H9 (cell line): ENCODE measurements at regions not wholly inside any gene's neighbourhood (a gene's known extent, or its start where the extent isn't known, plus 50 kb on each side); places are given as distances from the start of the nearest gene placed in this dataset.
A peak's percentile ranks its signal among the peaks of the same experiment; 100 is the strongest.

ENCODE experiments used
- DNase-seq: peaks from one replicate; pipeline ENCODE4 v3.0.0-alpha.2; 2017
- H2AFZ ChIP-seq: one replicate; pipeline ENCODE4 v1.6.1; 2013; ENCODE audit warnings: mild to moderate bottlenecking, low read length, control low read depth, moderate library complexity
- H2AK5ac ChIP-seq: 2 replicates; pipeline ENCODE4 v1.6.1; 2013; ENCODE audit warnings: low read length, control low read depth, mixed read lengths; ENCODE audit not compliant: insufficient read length
- H2BK120ac ChIP-seq: one replicate; pipeline ENCODE4 v1.6.1; 2013; ENCODE audit warnings: low read depth, mild to moderate bottlenecking, low read length, control low read depth, inconsistent platforms; ENCODE audit not compliant: poor library complexity, severe bottlenecking
- H2BK12ac ChIP-seq: 2 replicates; pipeline ENCODE4 v1.6.1; 2013; ENCODE audit warnings: low read length, control low read depth, mixed read lengths, low read depth; ENCODE audit not compliant: insufficient read length
- H2BK15ac ChIP-seq: 2 replicates; pipeline ENCODE4 v1.6.1; 2013; ENCODE audit warnings: low read depth, low read length, control low read depth
- H2BK20ac ChIP-seq: one replicate; pipeline ENCODE4 v1.6.1; 2013; ENCODE audit warnings: low read depth, mild to moderate bottlenecking, low read length, control low read depth, inconsistent platforms; ENCODE audit not compliant: poor library complexity, severe bottlenecking
- H2BK5ac ChIP-seq: 2 replicates; pipeline ENCODE4 v1.6.1; 2013; ENCODE audit warnings: low read length, control low read depth, mixed read lengths; ENCODE audit not compliant: insufficient read length
- H3K14ac ChIP-seq: 2 replicates; pipeline ENCODE4 v1.6.1; 2013; ENCODE audit warnings: low read length, control low read depth; ENCODE audit not compliant: insufficient read depth
- H3K18ac ChIP-seq: 2 replicates; pipeline ENCODE4 v1.6.1; 2013; ENCODE audit warnings: low read depth, mild to moderate bottlenecking, mixed read lengths, low read length, control low read depth; ENCODE audit not compliant: insufficient read length
- H3K23ac ChIP-seq: 2 replicates; pipeline ENCODE4 v1.6.1; 2013; ENCODE audit warnings: low read length, control low read depth, mixed read lengths, low read depth; ENCODE audit not compliant: insufficient read length
- H3K23me2 ChIP-seq: 2 replicates; pipeline ENCODE4 v1.6.1; 2013; ENCODE audit warnings: low read depth, mild to moderate bottlenecking, mixed read lengths, low read length, control low read depth; ENCODE audit not compliant: insufficient read length, poor library complexity, severe bottlenecking
- H3K27ac ChIP-seq: 2 replicates; pipeline ENCODE4 v1.5.1; 2013; ENCODE audit warnings: low read length, control low read depth, mixed read lengths, low read depth; ENCODE audit not compliant: insufficient read length
- H3K27me3 ChIP-seq: 2 replicates; pipeline ENCODE4 v1.6.1; 2013; ENCODE audit warnings: low read length, control low read depth, inconsistent platforms; ENCODE audit not compliant: insufficient read depth
- H3K4ac ChIP-seq: 2 replicates; pipeline ENCODE4 v1.6.1; 2013; ENCODE audit warnings: low read depth, mild to moderate bottlenecking, control low read depth, inconsistent platforms, low read length, moderate library complexity
- H3K4me1 ChIP-seq: 2 replicates; pipeline ENCODE4 v1.6.1; 2013; ENCODE audit warnings: low read length, control low read depth, inconsistent platforms; ENCODE audit not compliant: insufficient read depth
- H3K4me2 ChIP-seq: 2 replicates; pipeline ENCODE4 v1.6.1; 2013; ENCODE audit warnings: low read length, control low read depth, mixed read lengths; ENCODE audit not compliant: insufficient read length, insufficient read depth
- H3K56ac ChIP-seq: 2 replicates; pipeline ENCODE4 v1.6.1; 2013; ENCODE audit warnings: low read depth, mild to moderate bottlenecking, mixed read lengths, low read length, control low read depth; ENCODE audit not compliant: insufficient read length
- H3K79me1 ChIP-seq: 2 replicates; pipeline ENCODE4 v1.6.1; 2013; ENCODE audit warnings: low read depth, mild to moderate bottlenecking, moderate library complexity, low read length, control low read depth, inconsistent platforms; ENCODE audit not compliant: insufficient read depth, poor library complexity, severe bottlenecking
- H3K79me2 ChIP-seq: 2 replicates; pipeline ENCODE4 v1.6.1; 2013; ENCODE audit warnings: low read length, control low read depth, inconsistent platforms; ENCODE audit not compliant: insufficient read depth
- H3K9ac ChIP-seq: 2 replicates; pipeline ENCODE4 v1.6.1; 2013; ENCODE audit warnings: low read length, control low read depth, mixed read lengths; ENCODE audit not compliant: insufficient read length; ENCODE audit errors: extremely low read depth
- H3K9me3 ChIP-seq: one replicate; pipeline ENCODE4 v1.6.1; 2013; ENCODE audit warnings: low read depth, low read length, inconsistent platforms; ENCODE audit not compliant: control insufficient read depth
- H3T11ph ChIP-seq: one replicate; pipeline ENCODE4 v1.6.1; 2013; ENCODE audit warnings: mild to moderate bottlenecking, low read length, control low read depth, inconsistent platforms
- H4K20me1 ChIP-seq: one replicate; pipeline ENCODE4 v1.6.1; 2013; ENCODE audit not compliant: control insufficient read depth, insufficient read length, insufficient read depth
- H4K5ac ChIP-seq: 2 replicates; pipeline ENCODE4 v1.6.1; 2013; ENCODE audit warnings: low read depth, mild to moderate bottlenecking, mixed read lengths, low read length, control low read depth; ENCODE audit not compliant: insufficient read length
- H4K8ac ChIP-seq: replicated peaks from 2 replicates; pipeline ENCODE4 v1.6.1; 2013; ENCODE audit warnings: low read length, control low read depth, mixed read lengths, low read depth; ENCODE audit not compliant: insufficient read length
- H4K91ac ChIP-seq: 2 replicates; pipeline ENCODE4 v1.6.1; 2013; ENCODE audit warnings: low read depth, mild to moderate bottlenecking, moderate library complexity, mixed read lengths, low read length, control low read depth; ENCODE audit not compliant: insufficient read length
- H3K27ac Mint-ChIP-seq, 3 experiments: 2 replicates in 2 of 3; 3 replicates in 1 of 3; pipeline ENCODE4 v1.8.0; 2020 to 2021; ENCODE audit warnings: mixed read lengths in 3 of 3, mild to moderate bottlenecking in 1 of 3, moderate library complexity in 1 of 3
- H3K27me3 Mint-ChIP-seq: 2 replicates; pipeline ENCODE4 v1.8.0; 2021; ENCODE audit warnings: low read depth, mild to moderate bottlenecking, moderate library complexity, mixed read lengths
- H3K36me3 Mint-ChIP-seq, 3 experiments: 2 replicates in 2 of 3; 3 replicates in 1 of 3; pipeline ENCODE4 v1.8.0; 2020 to 2021; ENCODE audit warnings: low read depth in 3 of 3, mixed read lengths in 3 of 3; ENCODE audit not compliant: insufficient read depth in 1 of 3
- H3K4me1 Mint-ChIP-seq, 2 experiments: 2 replicates each; pipeline ENCODE4 v1.8.0; 2020; ENCODE audit warnings: mixed read lengths in 2 of 2
- H3K4me3 Mint-ChIP-seq, 2 experiments: 2 replicates in 1 of 2; 3 replicates in 1 of 2; pipeline ENCODE4 v1.8.0; 2020 to 2021; ENCODE audit warnings: mild to moderate bottlenecking in 2 of 2, mixed read lengths in 2 of 2, moderate library complexity in 1 of 2
- H3K9me3 Mint-ChIP-seq, 2 experiments: 2 replicates in 1 of 2; 3 replicates in 1 of 2; pipeline ENCODE4 v1.8.0; 2020; ENCODE audit warnings: mild to moderate bottlenecking in 2 of 2, mixed read lengths in 2 of 2, moderate library complexity in 1 of 2
- CTCF ChIP-seq: fragments of 200-600 bp; sonication (generic); conservative IDR thresholded peaks from 3 replicates; pipeline ENCODE4 v1.8.0; 2021; ENCODE audit warnings: antibody characterized with exemption, mild to moderate bottlenecking
- WGBS: extraction: QIAGEN DNeasy Blood & Tissue Kit; methylation state at CpG from one replicate; pipeline ENCODE4 v1.1.7; 2013; ENCODE audit warnings: missing lambda C conversion rate, low lambda C conversion rate, mixed read lengths; ENCODE audit not compliant: insufficient read length; ENCODE audit errors: extremely low coverage; 5-methylcytosine and 5-hydroxymethylcytosine counted together

- Histone ChIP-seq H3K23ac (no peak overlapping the region), H2BK120ac (no peak overlapping the region), H3K9ac (no peak overlapping the region), H4K8ac (no peak overlapping the region), H3K14ac (no peak overlapping the region), H3K4ac (no peak overlapping the region), H3K9me3 (no peaks in the 10 kb centered on the region), H2BK15ac (no peak overlapping the region), H3K79me2 (no peaks in the 10 kb centered on the region), H2BK20ac (no peak overlapping the region), H4K91ac (no peak overlapping the region), H3K27ac (no peak overlapping the region), H3K4me2 (no peak overlapping the region), H4K20me1 (no peaks in the 10 kb centered on the region), H3K23me2 (no peaks in the 10 kb centered on the region), H3K56ac (no peak overlapping the region), H3K79me1 (no peaks in the 10 kb centered on the region), H2AFZ (no peak overlapping the region), H4K5ac (no peak overlapping the region), H3K4me1 (no peaks in the 10 kb centered on the region), H3K27me3 (no peaks in the 10 kb centered on the region), H2BK5ac (no peak overlapping the region), H2AK5ac (no peak overlapping the region), H2BK12ac (no peak overlapping the region), H3K18ac (no peak overlapping the region), H3T11ph (no peak overlapping the region)
- TF ChIP-seq CTCF, result no peak; the same call in 2 of the 3 replicates
- Mint-ChIP-seq H3K36me3 (no peaks in the 10 kb centered on the region), H3K27me3 (peaks cover 2% of the 10 kb centered on the region), H3K4me1 (peaks cover 9 to 18% of the 10 kb centered on the region in 2 experiments), H3K9me3 (no peaks in the 10 kb centered on the region; a peak in 1 of 5 replicates), H3K4me3 (no peak overlapping the region), H3K27ac (no peak overlapping the region; a peak in 1 of 7 replicates)
- no CpG with 5 or more reads among the region's 5 CpGs for WGBS
- peak; percentile 33 for DNase-seq
Measured at GRCh38 chr20:52843425-52843824, 128.7 kb upstream of the TSHZ2 start.
